HG02852 (cell line): ENCODE measurements at regions not wholly inside any gene's neighbourhood (a gene's known extent, or its start where the extent isn't known, plus 50 kb on each side); places are given as distances from the start of the nearest gene placed in this dataset.
"Not testable (repeated sequence)": the region's sequence is repeated elsewhere in the genome, so short reads cannot be mapped to it uniquely, and the experiment has no call there.

Experiments
- ATAC-seq: cut with Tn5 transposase; IDR thresholded peaks from one replicate; pipeline ENCODE4 v1.9.1; 2021; ENCODE audit warnings: mild to moderate bottlenecking, moderate library complexity; ENCODE audit not compliant: unreplicated experiment

- no peak for ATAC-seq
Observed at GRCh38 chrX:131595120-131595519, 51.2 kb downstream of the OR13H1 start.

- ATAC-seq, result no peak
Observed at GRCh38 chrX:131607792-131608369, 64.0 kb downstream of the OR13H1 start.

- ATAC-seq, result no peak
Observed at GRCh38 chrX:131609480-131609879, 65.6 kb downstream of the OR13H1 start.

GRCh38 chrX:131613260-131613659 is 69.4 kb downstream of the OR13H1 start:
- ATAC-seq, result no peak

GRCh38 chrX:131614241-131614640 is 70.4 kb downstream of the OR13H1 start:
- ATAC-seq, result no peak

GRCh38 chrX:131617182-131617581 is 73.3 kb downstream of the OR13H1 start:
- ATAC-seq, result no peak

- no peak for ATAC-seq
Observed at GRCh38 chrX:131621650-131622049, 77.8 kb downstream of the OR13H1 start.

GRCh38 chrX:131626681-131627296 is 82.9 kb downstream of the OR13H1 start:
- ATAC-seq, result no peak

- ATAC-seq, result no peak
Observed at GRCh38 chrX:131630534-131630933, 86.7 kb downstream of the OR13H1 start.

GRCh38 chrX:131633285-131633917 is 89.5 kb downstream of the OR13H1 start:
- peak; percentile 98 for ATAC-seq

GRCh38 chrX:131634900-131635299 is 91.0 kb downstream of the OR13H1 start:
- ATAC-seq, result no peak

GRCh38 chrX:131646106-131646505 is 102.2 kb downstream of the OR13H1 start:
- no peak for ATAC-seq

GRCh38 chrX:131649741-131650140 is 105.9 kb downstream of the OR13H1 start:
- ATAC-seq, result no peak

GRCh38 chrX:131650637-131651410 is 107.0 kb downstream of the OR13H1 start:
- no peak for ATAC-seq

GRCh38 chrX:131663726-131664125 is 119.9 kb downstream of the OR13H1 start:
- ATAC-seq, result not testable (repeated sequence)

GRCh38 chrX:131671735-131672134 is 127.9 kb downstream of the OR13H1 start:
- no peak for ATAC-seq

GRCh38 chrX:131675596-131676194 is 131.8 kb downstream of the OR13H1 start:
- no peak for ATAC-seq

- peak; percentile 83 for ATAC-seq
Observed at GRCh38 chrX:131677655-131678628, 134.1 kb downstream of the OR13H1 start.

- ATAC-seq, result not testable (repeated sequence)
Observed at GRCh38 chrX:131682735-131683134, 138.9 kb downstream of the OR13H1 start.

GRCh38 chrX:131693359-131693758 is 149.5 kb downstream of the OR13H1 start:
- no peak for ATAC-seq
